ENCODE measurements at regions not wholly inside any gene's neighbourhood (a gene's known extent, or its start where the extent isn't known, plus 50 kb on each side); places are given as distances from the start of the nearest gene placed in this dataset.

- TF ChIP-seq LEF1 (IDR thresholded peaks at IDR 0.05; ENCODE audit: borderline replicate concordance) = no peak
- TF ChIP-seq L3MBTL2 (conservative IDR thresholded peaks at IDR 0.05) = no peak
- no peak for TF ChIP-seq ZNF384 (IDR thresholded peaks at IDR 0.05)
- TF ChIP-seq CTBP1 (IDR thresholded peaks at IDR 0.05; ENCODE audit: borderline replicate concordance) = no peak
- TF ChIP-seq BHLHE40 (IDR thresholded peaks at IDR 0.05; ENCODE audit: borderline replicate concordance) = no peak
- no peak for TF ChIP-seq SP1 (IDR thresholded peaks at IDR 0.05)
- no peak for TF ChIP-seq ELF4 (IDR thresholded peaks at IDR 0.05)
- TF ChIP-seq SUZ12 (IDR thresholded peaks at IDR 0.05) = no peak
- TF ChIP-seq FOXK2 (IDR thresholded peaks at IDR 0.05) = no peak
- TF ChIP-seq FOXM1 (IDR thresholded peaks at IDR 0.05; ENCODE audit: borderline replicate concordance) = no peak
- TF ChIP-seq ARNT (IDR thresholded peaks at IDR 0.05) = no peak
- no peak for TF ChIP-seq HDGF (IDR thresholded peaks at IDR 0.05; ENCODE audit: borderline replicate concordance)
- TF ChIP-seq, protein P1, sequence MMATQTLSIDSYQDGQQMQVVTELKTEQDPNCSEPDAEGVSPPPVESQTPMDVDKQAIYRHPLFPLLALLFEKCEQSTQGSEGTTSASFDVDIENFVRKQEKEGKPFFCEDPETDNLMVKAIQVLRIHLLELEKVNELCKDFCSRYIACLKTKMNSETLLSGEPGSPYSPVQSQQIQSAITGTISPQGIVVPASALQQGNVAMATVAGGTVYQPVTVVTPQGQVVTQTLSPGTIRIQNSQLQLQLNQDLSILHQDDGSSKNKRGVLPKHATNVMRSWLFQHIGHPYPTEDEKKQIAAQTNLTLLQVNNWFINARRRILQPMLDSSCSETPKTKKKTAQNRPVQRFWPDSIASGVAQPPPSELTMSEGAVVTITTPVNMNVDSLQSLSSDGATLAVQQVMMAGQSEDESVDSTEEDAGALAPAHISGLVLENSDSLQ (IDR thresholded peaks at IDR 0.05) = no peak
- no peak for TF ChIP-seq FOXA1 (IDR thresholded peaks at IDR 0.05)
Measured at GRCh38 chr1:98188774-98189173, 267.9 kb upstream of the DPYD start.
